ENCODE measurements at regions not wholly inside any gene's neighbourhood (a gene's known extent, or its start where the extent isn't known, plus 50 kb on each side); places are given as distances from the start of the nearest gene placed in this dataset.

GRCh38 chr1:148263906-148264255 is 111.8 kb upstream of the NBPF11 start:
- TF ChIP-seq CTCF (conservative IDR thresholded peaks at IDR 0.05) (no peak), ZFX (IDR thresholded peaks at IDR 0.05) (no peak)

Measured in C4-2B (cell line).